Neural progenitor cell (in vitro differentiated cells): ENCODE measurements at regions not wholly inside any gene's neighbourhood (a gene's known extent, or its start where the extent isn't known, plus 50 kb on each side); places are given as distances from the start of the nearest gene placed in this dataset.
"Not testable (repeated sequence)": the region's sequence is repeated elsewhere in the genome, so short reads cannot be mapped to it uniquely, and the experiment has no call there.

Experiments
- DNase-seq: peaks from one replicate; pipeline ENCODE4 v3.0.0-alpha.2; 2016; ENCODE audit warnings: low spot score
- H2AFZ ChIP-seq: fragments of 200-600 bp; sonication (generic); replicated peaks from 2 replicates; pipeline ENCODE4 v1.6.1; 2016; ENCODE audit warnings: antibody characterized with exemption
- H3F3A ChIP-seq: fragments of 200-600 bp; sonication (generic); 2 replicates; pipeline ENCODE4 v1.6.1; 2016; ENCODE audit warnings: antibody characterized with exemption, low read depth
- H3K27ac ChIP-seq: fragments of 200-600 bp; sonication (generic); 2 replicates; pipeline ENCODE4 v1.5.1; 2016; ENCODE audit warnings: mild to moderate bottlenecking
- H3K27me3 ChIP-seq: fragments of 200-600 bp; sonication (generic); 2 replicates; pipeline ENCODE4 v1.6.1; 2016; ENCODE audit warnings: mild to moderate bottlenecking, moderate library complexity
- H3K36me3 ChIP-seq: fragments of 200-600 bp; sonication (generic); 2 replicates; pipeline ENCODE4 v1.5.1; 2016
- H3K4me1 ChIP-seq: fragments of 200-600 bp; sonication (generic); 2 replicates; pipeline ENCODE4 v1.6.1; 2016; ENCODE audit warnings: mixed run types
- H3K4me2 ChIP-seq: fragments of 200-600 bp; sonication (generic); 2 replicates; pipeline ENCODE4 v1.6.1; 2016
- H3K4me3 ChIP-seq: fragments of 200-600 bp; sonication (generic); 2 replicates; pipeline ENCODE4 v1.5.1; 2016
- H3K79me2 ChIP-seq: fragments of 200-600 bp; sonication (generic); 2 replicates; pipeline ENCODE4 v1.6.1; 2016; ENCODE audit warnings: low read depth
- H3K9ac ChIP-seq: fragments of 200-600 bp; sonication (generic); 2 replicates; pipeline ENCODE4 v1.6.1; 2016
- H3K9me3 ChIP-seq: fragments of 200-600 bp; sonication (generic); 2 replicates; pipeline ENCODE4 v1.5.1; 2016; ENCODE audit warnings: low read depth
- H4K20me1 ChIP-seq: fragments of 200-600 bp; sonication (generic); 2 replicates; pipeline ENCODE4 v1.6.1; 2016; ENCODE audit warnings: low read depth
- H3K27ac Mint-ChIP-seq: 3 replicates; pipeline ENCODE4 v1.8.0; 2021; ENCODE audit warnings: mixed read lengths
- H3K27me3 Mint-ChIP-seq: 2 replicates; pipeline ENCODE4 v1.8.0; 2022; ENCODE audit warnings: low read depth, mild to moderate bottlenecking, inconsistent platforms, moderate library complexity, mixed read lengths; ENCODE audit not compliant: insufficient read depth
- H3K36me3 Mint-ChIP-seq: 3 replicates; pipeline ENCODE4 v1.8.0; 2021; ENCODE audit warnings: mixed read lengths
- H3K4me1 Mint-ChIP-seq: 3 replicates; pipeline ENCODE4 v1.8.0; 2021; ENCODE audit warnings: mixed read lengths
- H3K4me3 Mint-ChIP-seq: 3 replicates; pipeline ENCODE4 v1.8.0; 2021; ENCODE audit warnings: mild to moderate bottlenecking, moderate library complexity, mixed read lengths
- H3K9me3 Mint-ChIP-seq: 3 replicates; pipeline ENCODE4 v1.8.0; 2020; ENCODE audit warnings: mixed read lengths
- EZH2 ChIP-seq: fragments of 200-600 bp; sonication (generic); IDR thresholded peaks from 2 replicates; pipeline ENCODE4 v1.6.1; 2017; ENCODE audit warnings: antibody characterized with exemption, mild to moderate bottlenecking, moderate library complexity
- EZH2phosphoT487 ChIP-seq: fragments of 200-600 bp; sonication (generic); IDR thresholded peaks from 2 replicates; pipeline ENCODE4 v1.6.1; 2017; ENCODE audit warnings: antibody characterized with exemption
- TF ChIP-seq, protein P1 (sequence below): fragments of 200-600 bp; sonication (generic); IDR thresholded peaks from 2 replicates; pipeline ENCODE4 v1.5.1; 2017; ENCODE audit warnings: antibody characterized with exemption, mild to moderate bottlenecking

GRCh38 chr2:49318531-49318930 is 164.2 kb upstream of the FSHR start:
- H3K4me3 ChIP-seq = no peak overlapping the region
- no peak overlapping the region for H2AFZ ChIP-seq
- no peak for DNase-seq
- Mint-ChIP-seq H3K4me3 (no peak overlapping the region), H3K36me3 (no peaks in the 10 kb centered on the region), H3K27ac (no peak overlapping the region), H3K4me1 (no peaks in the 10 kb centered on the region), H3K27me3 (no peaks in the 10 kb centered on the region), H3K9me3 (no peaks in the 10 kb centered on the region)
- H3K79me2 ChIP-seq = no peaks in the 10 kb centered on the region
- TF ChIP-seq EZH2 (no peak), EZH2phosphoT487 (no peak)
- TF ChIP-seq, protein P1, sequence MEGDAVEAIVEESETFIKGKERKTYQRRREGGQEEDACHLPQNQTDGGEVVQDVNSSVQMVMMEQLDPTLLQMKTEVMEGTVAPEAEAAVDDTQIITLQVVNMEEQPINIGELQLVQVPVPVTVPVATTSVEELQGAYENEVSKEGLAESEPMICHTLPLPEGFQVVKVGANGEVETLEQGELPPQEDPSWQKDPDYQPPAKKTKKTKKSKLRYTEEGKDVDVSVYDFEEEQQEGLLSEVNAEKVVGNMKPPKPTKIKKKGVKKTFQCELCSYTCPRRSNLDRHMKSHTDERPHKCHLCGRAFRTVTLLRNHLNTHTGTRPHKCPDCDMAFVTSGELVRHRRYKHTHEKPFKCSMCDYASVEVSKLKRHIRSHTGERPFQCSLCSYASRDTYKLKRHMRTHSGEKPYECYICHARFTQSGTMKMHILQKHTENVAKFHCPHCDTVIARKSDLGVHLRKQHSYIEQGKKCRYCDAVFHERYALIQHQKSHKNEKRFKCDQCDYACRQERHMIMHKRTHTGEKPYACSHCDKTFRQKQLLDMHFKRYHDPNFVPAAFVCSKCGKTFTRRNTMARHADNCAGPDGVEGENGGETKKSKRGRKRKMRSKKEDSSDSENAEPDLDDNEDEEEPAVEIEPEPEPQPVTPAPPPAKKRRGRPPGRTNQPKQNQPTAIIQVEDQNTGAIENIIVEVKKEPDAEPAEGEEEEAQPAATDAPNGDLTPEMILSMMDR = no peak
- H3K9me3 ChIP-seq = no peaks in the 10 kb centered on the region
- H3F3A ChIP-seq = no peaks in the 10 kb centered on the region
- H3K4me1 ChIP-seq = no peaks in the 10 kb centered on the region
- H3K36me3 ChIP-seq = no peaks in the 10 kb centered on the region
- H4K20me1 ChIP-seq = no peaks in the 10 kb centered on the region
- no peak overlapping the region for H3K27ac ChIP-seq
- no peaks in the 10 kb centered on the region for H3K27me3 ChIP-seq
- no peak overlapping the region for H3K9ac ChIP-seq
- no peak overlapping the region for H3K4me2 ChIP-seq

- no peaks in the 10 kb centered on the region for H3K36me3 Mint-ChIP-seq
- no peak overlapping the region for H2AFZ ChIP-seq
- peaks cover 4% of the 10 kb centered on the region for H3K4me1 Mint-ChIP-seq
- H3K27ac ChIP-seq = no peak overlapping the region
- H3K27ac Mint-ChIP-seq = no peak overlapping the region
- no peaks in the 10 kb centered on the region for H3F3A ChIP-seq
- no peak for DNase-seq
- H3K36me3 ChIP-seq = no peaks in the 10 kb centered on the region
- H3K9me3 Mint-ChIP-seq = no peaks in the 10 kb centered on the region
- H4K20me1 ChIP-seq = no peaks in the 10 kb centered on the region
- no peaks in the 10 kb centered on the region for H3K9me3 ChIP-seq
- H3K4me2 ChIP-seq = no peak overlapping the region
- no peak for TF ChIP-seq EZH2phosphoT487
- TF ChIP-seq, protein P1 = no peak
- TF ChIP-seq EZH2 = no peak
- H3K4me3 Mint-ChIP-seq = no peak overlapping the region
- H3K9ac ChIP-seq = no peak overlapping the region
- H3K27me3 ChIP-seq = no peaks in the 10 kb centered on the region
- peaks cover 11% of the 10 kb centered on the region for H3K4me1 ChIP-seq
- H3K79me2 ChIP-seq = no peaks in the 10 kb centered on the region
- no peaks in the 10 kb centered on the region for H3K27me3 Mint-ChIP-seq
- H3K4me3 ChIP-seq = no peak overlapping the region
Observed at GRCh38 chr2:49309461-49309860, 155.1 kb upstream of the FSHR start.

- no peak overlapping the region for H3K27ac ChIP-seq
- Mint-ChIP-seq H3K27ac (no peak overlapping the region), H3K4me1 (peaks cover 4% of the 10 kb centered on the region), H3K36me3 (no peaks in the 10 kb centered on the region), H3K9me3 (no peaks in the 10 kb centered on the region), H3K27me3 (no peaks in the 10 kb centered on the region), H3K4me3 (no peak overlapping the region)
- peak; percentile 73 for DNase-seq
- H4K20me1 ChIP-seq = no peaks in the 10 kb centered on the region
- no peak overlapping the region for H3K4me3 ChIP-seq
- no peak overlapping the region for H2AFZ ChIP-seq
- TF ChIP-seq EZH2phosphoT487 (no peak), EZH2 (no peak)
- TF ChIP-seq, protein P1 = no peak
- H3K27me3 ChIP-seq = no peaks in the 10 kb centered on the region
- peaks cover 11% of the 10 kb centered on the region for H3K4me1 ChIP-seq
- H3K4me2 ChIP-seq = peak overlapping the region; percentile 54
- no peaks in the 10 kb centered on the region for H3K36me3 ChIP-seq
- no peak overlapping the region for H3K9ac ChIP-seq
- no peaks in the 10 kb centered on the region for H3K9me3 ChIP-seq
- H3K79me2 ChIP-seq = no peaks in the 10 kb centered on the region
- H3F3A ChIP-seq = no peaks in the 10 kb centered on the region
Observed at GRCh38 chr2:49306925-49307324, 152.6 kb upstream of the FSHR start.

DNA sequence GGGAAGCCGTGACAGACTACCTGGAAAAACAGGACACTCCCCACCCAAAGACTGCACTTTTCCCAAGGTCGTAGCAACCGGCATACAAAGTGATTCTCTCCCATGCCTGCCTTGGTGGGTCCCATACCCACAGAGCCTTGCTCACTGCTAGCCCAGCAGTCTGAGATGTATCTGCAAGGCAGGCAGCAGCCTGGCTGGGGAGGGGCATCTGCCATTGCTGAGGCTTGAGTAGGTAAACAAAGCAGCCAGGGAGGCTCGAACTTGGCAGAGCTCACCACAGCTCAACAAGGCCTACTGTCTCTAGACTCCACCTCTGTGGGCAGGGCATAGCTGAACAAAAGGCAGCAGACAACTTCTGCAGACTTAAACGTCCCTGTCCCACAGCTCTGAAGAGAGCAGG is 144.4 kb upstream of the FSHR start:
- H3K27me3 ChIP-seq, H3K36me3 Mint-ChIP-seq, H3K27me3 Mint-ChIP-seq, H3K9me3 Mint-ChIP-seq, H3K4me2 ChIP-seq, H3K9me3 ChIP-seq, H3K9ac ChIP-seq, H3K79me2 ChIP-seq, H3K4me1 Mint-ChIP-seq, H3K4me3 Mint-ChIP-seq, DNase-seq, H3K36me3 ChIP-seq, H3K4me3 ChIP-seq, H3K27ac ChIP-seq, H4K20me1 ChIP-seq, H3K4me1 ChIP-seq, H3K27ac Mint-ChIP-seq, H3F3A ChIP-seq, H2AFZ ChIP-seq: not testable (repeated sequence)
